ENCODE measurements at regions not wholly inside any gene's neighbourhood (a gene's known extent, or its start where the extent isn't known, plus 50 kb on each side); places are given as distances from the start of the nearest gene placed in this dataset.

GRCh38 chr12:94769047-94769420 lies 118.7 kb upstream of the TMCC3 start:
- TF ChIP-seq FOXM1 (IDR thresholded peaks at IDR 0.05; ENCODE audit: borderline replicate concordance, low read depth), result no peak
- TF ChIP-seq, protein P1, sequence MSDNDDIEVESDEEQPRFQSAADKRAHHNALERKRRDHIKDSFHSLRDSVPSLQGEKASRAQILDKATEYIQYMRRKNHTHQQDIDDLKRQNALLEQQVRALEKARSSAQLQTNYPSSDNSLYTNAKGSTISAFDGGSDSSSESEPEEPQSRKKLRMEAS (IDR thresholded peaks at IDR 0.05), result no peak
- TF ChIP-seq YY1 (IDR thresholded peaks at IDR 0.05; ENCODE audit: low read depth), result no peak
- no peak for TF ChIP-seq USF1 (IDR thresholded peaks at IDR 0.05)
- TF ChIP-seq CREB1 (IDR thresholded peaks at IDR 0.05; ENCODE audit: low read depth), result no peak
- TF ChIP-seq REST (IDR thresholded peaks at IDR 0.05; ENCODE audit: low read depth), result no peak
- no peak for TF ChIP-seq CEBPB (IDR thresholded peaks at IDR 0.05)
- TF ChIP-seq EGR1 (IDR thresholded peaks at IDR 0.05), result no peak
- TF ChIP-seq TCF12 (IDR thresholded peaks at IDR 0.05; ENCODE audit: low read depth), result no peak
- no peak for TF ChIP-seq RAD21 (IDR thresholded peaks at IDR 0.05; ENCODE audit: low read depth)

- TF ChIP-seq EGR1 (IDR thresholded peaks at IDR 0.05) (no peak), EP300 (IDR thresholded peaks at IDR 0.05; ENCODE audit: borderline replicate concordance) (no peak), CEBPB (IDR thresholded peaks at IDR 0.05) (no peak), TCF12 (IDR thresholded peaks at IDR 0.05; ENCODE audit: low read depth) (no peak), ZBTB7A (IDR thresholded peaks at IDR 0.05; ENCODE audit: low read depth) (no peak), TEAD4 (IDR thresholded peaks at IDR 0.05) (no peak), TAF1 (IDR thresholded peaks at IDR 0.05; ENCODE audit: low read depth) (no peak), CREB1 (IDR thresholded peaks at IDR 0.05; ENCODE audit: low read depth) (no peak), YY1 (IDR thresholded peaks at IDR 0.05; ENCODE audit: low read depth) (no peak), REST (IDR thresholded peaks at IDR 0.05; ENCODE audit: low read depth) (no peak), FOXM1 (IDR thresholded peaks at IDR 0.05; ENCODE audit: borderline replicate concordance, low read depth) (no peak), USF1 (IDR thresholded peaks at IDR 0.05) (no peak), NFIC (IDR thresholded peaks at IDR 0.05) (no peak)
- TF ChIP-seq, protein P1 (IDR thresholded peaks at IDR 0.05), result no peak
These were observed 118.2 kb upstream of the TMCC3 start for GRCh38 chr12:94768398-94769046.

DNA sequence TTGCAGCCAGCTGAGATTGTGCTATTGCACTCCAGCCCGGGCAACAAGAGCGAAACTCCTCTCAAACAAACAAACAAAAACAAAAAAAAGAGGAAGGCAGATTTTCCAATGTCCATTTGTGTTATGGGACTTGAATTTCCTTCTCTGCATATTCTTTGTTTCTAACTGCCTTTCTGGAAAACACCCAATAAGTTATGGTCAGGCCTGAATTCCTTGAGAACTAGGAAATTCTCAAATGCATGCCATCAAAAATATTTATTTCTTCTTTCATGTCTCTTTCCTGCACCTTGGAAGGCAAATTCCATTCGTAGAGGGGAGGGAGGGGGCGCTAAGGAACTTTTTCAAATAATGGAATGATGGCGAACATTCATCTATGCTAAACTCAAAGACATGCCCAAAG lies 117.6 kb upstream of the TMCC3 start:
- TF ChIP-seq EP300 (IDR thresholded peaks at IDR 0.05; ENCODE audit: borderline replicate concordance) (no peak), CEBPB (IDR thresholded peaks at IDR 0.05) (no peak), EGR1 (IDR thresholded peaks at IDR 0.05) (no peak), FOXM1 (IDR thresholded peaks at IDR 0.05; ENCODE audit: borderline replicate concordance, low read depth) (no peak), REST (IDR thresholded peaks at IDR 0.05; ENCODE audit: low read depth) (no peak), TCF12 (IDR thresholded peaks at IDR 0.05; ENCODE audit: low read depth) (no peak), USF1 (IDR thresholded peaks at IDR 0.05) (no peak), YY1 (IDR thresholded peaks at IDR 0.05; ENCODE audit: low read depth) (no peak), TAF1 (IDR thresholded peaks at IDR 0.05; ENCODE audit: low read depth) (no peak)

DNA sequence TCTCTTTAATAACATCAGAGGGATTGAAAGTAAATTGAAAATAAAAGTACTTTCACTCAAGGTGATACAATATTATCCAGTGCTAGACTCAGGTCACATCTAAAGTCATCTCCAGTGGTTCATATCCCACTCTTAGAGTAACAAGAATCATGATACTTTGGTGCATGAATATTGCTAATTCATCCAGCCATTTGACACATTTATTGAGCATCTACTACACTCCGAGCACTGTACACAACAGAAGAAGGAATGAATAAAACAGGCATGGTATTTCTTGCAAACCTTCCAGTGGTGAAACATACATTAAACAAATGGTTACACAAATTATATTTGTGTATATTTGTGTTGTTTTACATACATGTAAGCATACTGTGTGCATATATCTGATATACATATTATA lies 116.0 kb upstream of the TMCC3 start:
- TF ChIP-seq TAF1 (IDR thresholded peaks at IDR 0.05; ENCODE audit: low read depth), result no peak
- no peak for TF ChIP-seq TCF12 (IDR thresholded peaks at IDR 0.05; ENCODE audit: low read depth)
- TF ChIP-seq REST (IDR thresholded peaks at IDR 0.05; ENCODE audit: low read depth), result no peak
- TF ChIP-seq TEAD4 (IDR thresholded peaks at IDR 0.05), result no peak
- no peak for TF ChIP-seq RAD21 (IDR thresholded peaks at IDR 0.05; ENCODE audit: low read depth)
- no peak for TF ChIP-seq ZBTB7A (IDR thresholded peaks at IDR 0.05; ENCODE audit: low read depth)
- TF ChIP-seq CEBPB (IDR thresholded peaks at IDR 0.05), result no peak

All from Ishikawa (cell line).